Activated CD4-positive, alpha-beta T cell treated with anti-CD3 and anti-CD28 coated beads, Interleukin-2, amount 50 U/mL, for 1 hour (primary cell): ENCODE measurements at regions not wholly inside any gene's neighbourhood (a gene's known extent, or its start where the extent isn't known, plus 50 kb on each side); places are given as distances from the start of the nearest gene placed in this dataset.

Source experiments
- DNase-seq: peaks from one replicate; pipeline ENCODE4 v3.0.0-alpha.2; 2020

DNA sequence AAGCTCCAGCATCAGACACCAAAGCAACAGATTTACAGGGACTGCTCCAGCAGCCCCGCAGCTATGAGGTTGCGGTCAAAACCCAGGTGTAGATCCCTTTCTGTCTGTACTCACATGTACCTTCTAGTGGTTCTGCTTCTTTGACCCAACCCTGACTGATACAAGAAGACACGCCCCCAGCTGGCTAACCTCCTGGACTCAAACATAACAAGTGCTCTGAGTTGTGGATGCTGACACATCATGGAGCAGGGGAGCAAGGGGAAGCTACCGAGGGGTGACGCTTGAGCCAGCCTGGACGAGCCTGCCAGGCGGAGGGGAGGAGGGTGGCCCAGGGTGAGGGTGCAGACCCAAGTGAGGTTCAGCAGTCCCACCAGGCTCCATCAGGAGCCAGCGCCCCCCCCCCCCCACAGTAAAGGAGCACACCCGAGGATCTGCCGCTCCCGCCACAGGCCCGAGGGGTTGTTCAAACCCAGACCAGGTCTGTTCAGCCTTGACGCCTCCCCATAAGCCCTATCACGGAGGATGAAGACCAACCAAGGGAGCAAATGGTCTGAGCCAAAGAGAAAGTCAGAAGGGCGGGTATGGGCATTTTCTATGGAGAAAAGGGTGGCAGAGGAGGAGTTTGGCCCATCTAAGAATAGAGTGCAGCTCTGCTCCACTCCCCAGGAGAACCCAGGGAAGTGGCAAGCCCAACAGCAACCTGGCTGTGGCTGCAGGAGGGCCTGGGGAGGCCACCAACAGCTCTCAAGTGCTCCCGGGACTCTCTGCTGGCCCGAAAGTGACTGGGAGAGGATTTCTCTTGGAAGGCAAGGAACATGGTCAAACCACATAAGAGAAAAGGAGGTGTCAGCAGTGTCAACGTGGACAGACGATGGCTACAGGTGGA is 229.4 kb downstream of the BCL11B start:
- no peak for DNase-seq

DNA sequence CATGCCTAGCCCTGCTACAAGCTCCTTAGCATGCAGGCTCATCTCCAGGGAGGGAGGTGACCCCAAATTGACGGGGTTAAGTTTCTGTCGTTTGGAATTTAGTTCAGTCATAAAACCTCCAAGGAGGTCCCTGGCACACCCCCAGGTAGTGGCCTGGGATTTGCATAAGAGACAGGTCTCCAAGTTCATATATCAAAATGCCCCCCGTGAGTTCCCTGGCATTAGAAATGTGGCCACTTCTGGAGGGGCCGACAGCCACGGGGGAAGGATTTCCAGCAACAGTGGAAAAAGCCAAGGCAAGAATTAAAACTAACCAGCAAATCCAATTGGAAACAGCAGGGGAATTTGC is 228.8 kb downstream of the BCL11B start:
- no peak for DNase-seq

DNA sequence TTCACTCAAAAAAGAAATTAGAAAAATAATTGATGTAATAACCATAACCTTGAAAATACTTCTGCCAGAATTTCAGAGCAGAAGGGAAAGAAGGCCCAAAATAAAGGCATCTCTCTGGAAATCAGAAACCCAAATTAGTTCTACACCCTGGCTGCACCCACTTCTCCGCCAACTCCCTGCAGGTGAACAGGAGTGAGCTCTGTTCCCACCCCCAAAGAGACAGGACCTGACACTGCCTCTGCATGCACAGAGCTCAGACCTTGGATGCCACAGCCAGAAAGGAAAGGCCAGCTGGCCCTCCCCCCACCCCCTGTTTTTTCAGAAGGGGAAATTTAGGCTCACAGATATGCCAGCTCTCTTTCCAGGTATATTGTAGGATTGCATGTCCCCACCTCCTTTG is 228.2 kb downstream of the BCL11B start:
- no peak for DNase-seq

DNA sequence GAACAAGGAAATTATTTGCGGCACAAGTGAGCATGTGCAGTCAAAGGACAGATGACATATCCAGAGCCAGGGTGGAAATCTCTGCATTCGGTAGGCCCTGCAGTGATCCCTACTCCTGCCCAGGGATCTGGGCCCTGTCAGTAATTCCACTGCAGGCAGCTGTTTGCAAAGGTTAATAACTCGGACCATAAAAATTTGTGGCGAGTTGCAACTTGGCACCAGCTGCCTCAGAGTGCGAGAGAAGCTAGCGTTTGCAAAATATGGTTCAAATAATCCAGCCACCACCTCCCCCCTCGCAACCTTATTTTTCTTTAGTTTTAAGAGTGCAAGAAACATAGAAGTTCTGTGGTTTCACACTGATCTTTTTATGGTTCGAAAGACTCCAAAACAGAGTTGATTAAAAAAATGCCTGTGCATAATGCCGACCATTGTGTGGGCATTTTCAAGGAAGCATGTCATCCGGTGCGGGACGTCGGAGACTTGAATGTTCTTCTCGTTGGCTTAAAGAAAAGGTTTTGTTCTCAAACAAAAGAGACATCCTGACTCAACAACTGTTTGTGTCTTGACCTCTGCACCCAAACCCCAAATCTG is 224.5 kb downstream of the BCL11B start:
- DNase-seq, result no peak

DNA sequence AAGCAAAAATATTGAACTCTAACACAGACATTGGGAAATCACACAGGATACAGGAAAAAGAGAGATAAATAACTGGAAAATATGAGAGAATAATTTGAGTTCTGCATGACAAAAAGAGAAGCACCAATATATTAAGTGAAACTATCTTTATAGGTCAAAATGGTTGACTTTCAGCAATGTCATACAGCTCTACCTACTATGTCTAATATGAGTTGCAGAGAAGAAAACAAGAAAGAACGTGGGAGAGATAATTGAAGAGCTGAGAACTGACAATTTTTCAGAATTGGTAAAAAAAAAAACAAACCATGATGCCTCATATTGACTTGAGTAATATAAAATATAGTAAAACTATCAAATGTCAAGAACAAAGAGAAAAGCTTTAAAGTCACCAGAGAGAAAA is 221.7 kb downstream of the BCL11B start:
- DNase-seq, result no peak

DNA sequence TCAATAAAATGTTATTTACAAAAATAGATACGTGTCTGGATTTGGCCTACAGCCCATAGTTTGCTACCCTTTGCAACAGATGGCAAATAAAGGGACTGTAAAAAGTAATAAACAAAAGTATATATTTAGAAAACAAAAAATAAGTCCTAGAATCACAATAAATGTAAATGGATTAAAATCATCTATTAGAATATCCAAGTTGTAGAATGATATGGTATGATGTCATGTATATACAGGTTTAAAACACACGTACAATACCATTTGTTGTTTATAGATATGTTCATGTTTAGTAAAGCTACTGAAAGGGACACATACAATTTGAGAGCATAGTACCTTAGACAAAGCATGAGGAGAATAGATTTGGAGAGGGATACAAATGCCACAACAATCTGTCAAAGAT is 219.5 kb downstream of the BCL11B start:
- no peak for DNase-seq

DNA sequence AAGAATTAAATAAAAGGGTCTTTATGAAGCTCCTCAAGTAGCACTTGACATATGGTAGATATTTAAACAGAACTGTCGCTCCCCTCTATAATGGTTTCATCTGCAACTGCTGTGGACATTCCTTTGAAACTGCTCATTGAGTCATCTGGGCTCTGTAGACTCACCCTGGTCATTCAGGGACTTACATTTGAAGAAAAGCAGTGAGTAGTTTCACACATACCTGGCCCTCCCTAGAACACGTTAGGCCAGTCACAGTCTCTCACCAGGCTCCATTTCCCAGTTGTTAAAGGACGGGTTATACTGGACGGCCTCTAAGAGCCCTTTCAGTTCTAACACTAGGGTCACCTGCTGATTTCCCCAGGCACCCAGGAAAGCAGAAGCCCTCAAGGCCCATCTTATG is 217.0 kb downstream of the BCL11B start:
- DNase-seq, result no peak

DNA sequence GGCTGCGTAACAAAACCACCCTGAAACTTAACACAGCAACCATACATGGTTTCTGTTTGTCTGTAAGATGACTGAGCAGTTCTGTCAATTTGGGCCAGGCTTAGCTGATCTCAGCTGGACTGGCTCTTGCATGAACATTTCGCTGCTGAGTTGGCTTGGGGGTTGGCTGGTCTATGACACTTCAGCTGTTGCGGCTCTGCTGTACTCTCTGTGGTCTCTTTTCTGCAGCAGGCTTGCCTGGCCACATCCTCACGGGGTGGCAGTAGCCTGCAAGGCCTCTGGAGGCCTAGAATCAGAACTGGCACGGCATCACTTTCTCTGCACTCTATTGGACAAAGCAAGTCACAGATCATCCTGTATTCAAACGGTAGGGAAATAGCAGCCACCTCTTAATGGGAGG is 216.2 kb downstream of the BCL11B start:
- no peak for DNase-seq

DNA sequence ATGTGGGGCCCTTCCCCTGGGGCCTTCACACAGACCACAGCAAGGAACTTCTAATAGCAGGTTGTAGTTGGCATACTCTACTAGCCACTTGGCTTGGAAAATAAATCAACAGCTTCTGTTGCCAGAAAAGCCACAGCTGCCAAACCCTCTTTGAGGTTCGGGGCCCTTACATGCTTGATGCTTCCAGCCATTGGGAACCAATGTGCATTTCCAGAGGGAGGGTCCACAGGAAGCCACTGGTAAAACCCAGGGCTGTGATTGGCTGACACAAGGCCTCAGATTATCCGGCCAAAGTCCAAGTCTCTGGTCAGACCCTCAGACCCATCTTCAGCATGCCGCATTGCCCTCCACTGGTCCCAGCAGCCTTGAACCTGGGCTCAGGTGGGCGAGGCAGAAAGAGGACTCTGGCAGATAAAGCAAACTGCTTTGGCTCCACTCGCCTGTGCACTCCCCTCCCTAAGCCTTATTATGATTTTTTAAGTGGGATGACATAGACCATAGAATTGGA is 214.4 kb downstream of the BCL11B start:
- no peak for DNase-seq

DNA sequence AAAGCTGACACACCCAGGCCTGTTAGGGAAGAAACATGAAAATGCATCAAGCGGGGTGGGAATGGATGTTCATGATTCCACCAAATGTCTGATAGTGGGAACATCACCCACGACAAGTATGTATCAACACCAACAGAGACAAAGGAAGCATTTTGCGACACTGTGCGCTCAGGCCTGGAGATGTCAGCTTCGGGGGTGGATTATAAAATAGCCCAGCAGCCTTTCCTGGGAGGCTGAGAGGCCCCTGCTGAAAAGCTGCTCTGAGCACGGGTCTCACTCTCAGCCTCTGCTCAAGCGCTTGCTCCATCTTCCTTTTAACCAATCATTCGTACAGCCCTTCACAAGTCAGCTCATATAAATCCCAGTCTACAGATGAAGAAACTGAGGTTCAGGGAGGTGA is 213.5 kb downstream of the BCL11B start:
- no peak for DNase-seq

DNA sequence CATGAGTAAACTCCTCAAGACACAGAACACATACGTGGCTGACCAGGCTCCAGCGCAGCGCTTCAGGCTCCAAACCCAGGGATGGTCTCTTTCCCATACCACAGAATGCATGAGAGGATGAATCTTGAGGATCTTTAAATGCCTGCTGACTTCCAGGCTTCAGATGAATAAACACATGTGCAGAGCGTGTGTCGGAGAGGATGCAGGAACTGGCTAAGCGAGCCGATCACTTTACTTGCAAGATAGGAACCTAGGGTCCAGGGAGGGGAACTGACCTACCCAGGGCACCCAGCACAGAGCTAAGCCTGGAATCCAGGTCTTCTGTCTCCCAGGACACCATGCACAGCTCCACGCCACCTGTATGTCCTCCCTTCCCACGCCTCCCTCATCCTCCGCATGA is 209.8 kb downstream of the BCL11B start:
- DNase-seq, result no peak

DNA sequence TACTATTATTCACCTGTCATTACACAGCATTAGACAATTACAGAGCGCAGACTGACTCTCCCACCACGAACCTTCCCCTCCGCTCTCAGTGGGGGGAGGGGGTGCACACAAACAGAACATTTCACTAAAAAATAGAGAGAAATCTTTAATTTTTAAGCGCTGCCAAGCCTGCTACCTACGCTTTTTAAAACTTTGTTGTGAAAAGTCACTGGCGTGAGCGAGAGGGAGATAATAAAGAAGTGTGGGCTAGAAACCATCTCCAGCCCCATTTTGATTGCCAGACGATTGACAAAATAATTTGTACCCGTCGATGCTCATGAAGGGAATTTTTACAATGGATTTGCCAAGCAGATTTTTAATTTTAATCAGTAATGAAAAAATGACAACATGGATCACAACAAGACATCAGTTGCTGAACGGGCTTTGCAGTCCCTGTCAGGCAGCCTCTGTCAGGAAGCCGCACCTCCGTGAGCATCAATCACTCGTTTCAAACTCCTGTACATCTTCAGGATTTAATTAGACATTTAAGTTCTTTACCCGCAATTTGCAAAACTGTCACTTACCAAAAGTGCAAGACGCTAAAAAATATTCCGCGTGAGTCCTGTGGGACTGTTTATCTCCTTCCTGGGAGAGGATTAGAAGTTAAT is 209.1 kb downstream of the BCL11B start:
- no peak for DNase-seq

DNA sequence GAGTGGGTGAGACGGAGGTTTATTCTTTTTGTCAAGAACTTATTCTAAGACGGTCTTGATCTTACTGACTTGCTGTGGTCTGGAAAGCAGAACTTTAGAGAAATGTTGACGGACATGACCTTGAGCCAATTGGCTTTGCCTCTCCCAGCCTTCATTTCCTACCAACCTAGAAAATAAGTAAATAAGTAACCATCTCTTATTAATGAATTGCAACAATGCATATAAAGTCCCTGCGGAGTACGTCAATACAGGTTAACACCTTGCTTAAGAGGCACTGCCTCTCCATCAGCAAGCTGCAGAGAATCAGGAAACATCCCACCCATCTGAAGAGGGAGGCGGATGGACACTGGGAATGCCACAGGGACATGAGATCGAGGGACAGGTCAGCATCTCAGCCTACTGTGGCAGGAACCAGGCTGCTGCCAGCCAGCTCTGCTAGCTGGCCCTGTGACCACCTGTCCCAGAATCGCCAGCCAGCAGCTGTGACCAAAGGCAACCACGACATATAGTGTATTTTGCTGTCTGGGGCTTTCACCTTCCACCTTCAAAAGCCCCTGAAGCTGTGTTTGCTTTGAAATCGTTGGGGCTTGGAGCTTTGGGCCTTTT is 208.3 kb downstream of the BCL11B start:
- DNase-seq, result no peak

DNA sequence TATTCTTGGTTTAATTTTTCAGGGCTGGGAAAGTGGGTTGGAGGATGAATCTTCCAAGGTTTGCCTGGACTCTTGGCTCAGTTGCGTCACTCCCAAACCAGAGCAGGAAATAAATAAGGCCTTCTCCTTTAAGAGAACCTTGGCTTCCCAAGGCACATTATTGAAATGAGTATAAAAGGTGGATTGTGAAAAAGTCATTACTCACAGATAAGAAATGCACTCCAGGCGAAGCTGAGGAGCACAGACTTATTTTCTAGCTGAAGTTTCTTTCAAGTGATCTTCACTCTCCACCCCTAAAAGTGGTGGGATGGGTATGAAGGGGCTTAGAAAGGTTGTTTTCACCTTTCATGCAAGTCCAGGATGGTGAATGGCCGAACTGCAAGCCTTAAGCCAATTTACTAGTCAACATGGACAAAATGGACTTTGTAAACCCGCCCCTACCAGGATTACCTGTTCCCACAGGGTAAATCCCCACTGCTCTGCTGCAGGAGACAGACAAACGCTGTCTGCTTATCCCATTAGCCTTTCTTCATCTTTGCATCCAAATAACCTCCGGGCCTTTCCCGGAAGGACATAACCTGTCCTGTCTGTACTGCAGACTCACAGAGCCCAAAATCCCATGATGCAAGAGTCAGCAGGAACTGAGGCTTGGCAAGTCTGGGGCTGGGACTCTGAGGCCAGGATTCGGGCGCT is 207.6 kb downstream of the BCL11B start:
- DNase-seq, result no peak

DNA sequence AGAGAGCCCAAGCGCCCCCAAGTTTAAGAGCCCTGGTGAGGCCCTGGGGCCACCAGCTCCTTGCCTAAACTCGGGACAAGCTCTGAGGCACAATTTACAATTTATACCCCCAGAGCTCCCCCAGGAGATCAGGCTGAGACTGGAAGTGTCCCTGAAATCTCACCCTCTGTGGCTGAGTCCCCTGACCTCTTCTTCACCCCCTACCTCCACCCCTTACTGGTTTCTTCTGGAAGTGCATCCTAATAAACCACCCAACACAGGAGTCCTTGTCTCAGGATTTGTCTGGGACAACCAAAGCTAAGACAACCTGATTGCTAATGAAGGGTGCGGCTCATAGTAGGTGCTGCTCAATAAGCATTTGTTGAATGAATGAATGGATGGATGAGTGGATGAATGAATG is 206.4 kb downstream of the BCL11B start:
- DNase-seq, result no peak

DNA sequence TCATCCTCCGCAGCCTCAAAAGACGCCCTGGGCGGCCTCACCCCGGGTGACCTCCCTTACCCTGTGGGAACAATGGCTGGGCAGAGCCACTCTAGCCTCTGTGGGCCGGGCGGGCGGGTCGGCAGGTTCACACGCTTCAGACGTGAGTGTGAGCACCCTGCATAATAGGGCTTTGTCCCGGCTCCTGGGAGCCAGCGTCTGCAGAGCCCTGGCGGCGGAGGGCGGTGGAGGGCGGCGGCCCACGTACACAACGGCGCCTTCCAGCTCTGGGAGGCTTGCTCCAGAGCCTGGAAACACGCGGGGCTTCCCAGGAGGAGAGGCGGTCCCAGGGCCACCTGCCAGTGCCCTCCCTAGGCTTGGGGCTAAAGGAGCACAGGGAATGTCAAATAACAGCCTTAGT is 205.6 kb downstream of the BCL11B start:
- no peak for DNase-seq

DNA sequence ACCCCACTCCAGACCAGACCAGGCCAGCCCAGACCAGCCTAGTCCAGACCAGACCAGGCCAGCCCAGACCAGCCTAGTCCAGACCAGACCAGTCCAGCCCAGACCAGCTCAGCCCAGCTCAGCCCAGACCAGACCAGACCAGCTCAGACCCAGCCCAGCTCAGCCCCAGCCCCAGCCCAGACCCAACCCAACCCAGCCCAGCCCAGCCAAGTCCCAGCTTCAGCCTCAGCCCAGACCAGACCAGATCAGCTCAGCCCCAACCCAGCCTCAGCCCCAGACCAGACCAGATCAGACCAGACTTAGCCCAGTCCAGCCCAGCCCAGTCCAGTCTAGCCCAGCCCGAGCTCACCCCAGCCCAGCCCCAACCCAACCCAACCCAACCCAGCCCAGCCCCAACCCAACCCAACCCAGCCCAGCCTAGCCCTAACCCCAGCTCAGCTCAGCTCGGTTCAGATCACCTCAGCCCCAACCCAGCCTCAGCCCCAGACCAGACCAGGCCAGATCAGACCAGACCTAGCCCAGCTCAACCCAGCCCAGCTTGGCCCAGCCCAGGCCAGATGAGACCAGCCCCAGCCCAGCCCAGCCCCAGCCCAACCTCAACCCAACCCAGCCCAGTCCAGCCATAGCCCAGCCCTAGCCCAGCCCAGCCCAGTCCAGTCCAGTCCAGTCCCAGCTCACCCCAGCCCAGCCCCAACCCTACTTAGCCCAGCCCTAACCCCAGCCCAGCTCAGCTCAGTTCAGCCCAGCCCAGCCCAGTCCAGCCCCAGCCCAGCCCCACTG is 204.7 kb downstream of the BCL11B start:
- no peak for DNase-seq

DNA sequence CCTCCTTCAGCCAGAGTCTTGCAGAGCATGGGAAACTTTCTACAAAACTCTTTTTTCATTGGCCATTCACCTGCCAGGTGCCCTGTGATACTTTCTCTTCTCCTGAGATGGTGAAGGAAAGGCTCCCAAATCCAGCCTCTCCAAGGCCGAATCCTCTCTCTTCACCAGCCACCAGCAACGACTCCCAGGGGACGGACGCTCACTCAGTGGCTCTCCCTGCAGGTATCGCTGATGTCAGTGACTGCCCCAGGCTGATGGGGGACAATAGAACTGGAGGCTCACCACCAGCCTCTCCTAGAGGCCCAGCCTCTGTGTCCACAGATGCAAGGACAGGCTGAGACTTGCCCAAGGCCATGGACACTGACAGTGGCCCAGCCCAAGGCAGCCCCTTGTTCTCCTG is 204.1 kb downstream of the BCL11B start:
- no peak for DNase-seq

DNA sequence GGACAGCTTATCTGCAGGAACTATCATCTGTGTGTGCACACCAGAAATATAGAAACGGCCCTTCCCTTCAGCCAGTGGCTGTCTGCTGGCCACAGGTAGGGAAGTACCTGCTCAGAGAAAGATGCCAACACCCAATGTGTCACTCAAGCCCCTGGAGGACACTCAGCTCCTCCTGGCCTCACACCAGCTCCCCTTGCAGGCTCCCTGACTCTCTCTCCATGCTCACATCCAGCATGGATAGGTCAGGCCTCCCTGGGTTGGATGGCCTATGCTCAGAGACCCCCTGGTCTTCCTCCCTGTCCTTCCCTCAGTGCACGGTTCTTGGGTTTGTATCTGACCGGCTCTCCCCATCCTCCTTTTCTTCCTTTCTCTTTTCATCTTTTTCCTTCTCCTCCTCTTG is 202.1 kb downstream of the BCL11B start:
- no peak for DNase-seq

DNA sequence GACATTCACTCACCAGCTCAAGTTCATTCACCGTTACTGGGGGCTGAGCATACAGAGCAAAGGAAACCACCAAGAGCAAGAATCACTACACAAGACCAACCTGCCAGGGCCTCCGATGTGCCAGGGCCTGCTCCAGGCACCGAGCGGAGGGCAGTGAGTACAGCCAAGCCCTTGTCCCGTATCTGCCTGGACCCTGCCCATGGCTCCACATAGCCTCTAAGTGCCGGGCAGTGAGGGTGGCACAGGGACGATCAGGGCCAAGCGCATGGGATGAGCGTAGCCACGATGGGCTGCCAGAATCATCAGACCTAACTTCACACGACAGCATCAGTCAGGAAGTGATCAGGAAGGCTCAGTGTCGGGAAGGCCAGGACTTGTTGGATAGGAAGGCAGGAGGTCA is 199.6 kb downstream of the BCL11B start:
- no peak for DNase-seq

DNA sequence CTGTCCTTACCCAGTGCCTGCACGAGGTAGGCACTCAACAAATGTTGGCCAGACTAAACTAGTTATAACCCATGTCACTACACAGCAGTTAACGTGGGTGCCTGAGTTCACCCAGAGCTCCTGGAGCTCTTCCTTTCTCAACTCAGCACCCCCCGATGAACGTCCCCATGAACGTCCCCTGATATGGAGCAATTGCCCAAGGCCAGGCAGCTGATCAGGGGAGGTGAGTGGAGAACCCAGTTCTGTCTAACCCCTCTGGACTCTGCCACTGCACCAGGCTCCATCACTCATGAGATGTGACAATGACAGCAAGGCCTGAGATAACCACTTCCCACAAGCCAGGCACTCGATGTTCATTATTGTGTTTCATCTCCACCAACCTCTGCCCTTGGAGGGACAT is 199.0 kb downstream of the BCL11B start:
- no peak for DNase-seq

DNA sequence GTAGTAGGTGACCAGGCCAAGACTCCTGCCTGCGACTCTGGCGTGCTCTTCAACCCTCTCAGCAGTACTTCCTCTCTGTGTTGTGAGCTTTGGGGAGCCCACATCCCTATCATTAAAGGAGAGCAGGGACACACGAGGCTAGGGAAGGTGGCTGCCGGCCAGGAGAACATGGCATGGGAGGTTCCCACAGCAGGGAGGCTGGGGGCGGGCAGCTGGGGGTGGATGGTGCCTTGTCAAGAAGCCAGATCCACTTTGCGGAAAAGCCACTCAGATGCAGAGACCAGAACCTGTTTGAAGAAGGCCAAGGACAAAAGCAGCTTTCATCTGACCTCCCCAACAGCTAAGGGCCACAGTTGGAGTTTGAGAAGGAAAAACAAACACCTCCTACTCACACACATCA is 198.6 kb downstream of the BCL11B start:
- no peak for DNase-seq
